ENCODE measurements at regions not wholly inside any gene's neighbourhood (a gene's known extent, or its start where the extent isn't known, plus 50 kb on each side); places are given as distances from the start of the nearest gene placed in this dataset.

GRCh38 chr16:85449191-85449884, 163.8 kb upstream of the GSE1 start:
- peak; percentile 61 for DNase-seq (ENCODE audit: low spot score)
- H3K27ac ChIP-seq (ENCODE audit: extremely low read length, insufficient read depth, low read length), result peak overlapping the region; percentile 68
- in situ Hi-C loops (cut with HindIII; ENCODE audit: extremely low pct_ligation_motif_present, low pct_unique_long_range_greater_than_20kb), result no loop called here
- TF ChIP-seq ZNF513 (CRISPR knock-in tag; conservative IDR thresholded peaks at IDR 0.05), result no peak
- TF ChIP-seq HNF4G (IDR thresholded peaks at IDR 0.05; ENCODE audit: borderline replicate concordance, low read depth, low read length), result 0 out of 2 replicates have a peak, but pooled peaks have one; percentile 16
- TF ChIP-seq HNF4G (CRISPR knock-in tag; IDR thresholded peaks at IDR 0.05; ENCODE audit: borderline replicate concordance, low read depth), result 0 out of 2 replicates have a peak, but pooled peaks have one; percentile 18
- TF ChIP-seq IKZF5 (CRISPR knock-in tag; IDR thresholded peaks at IDR 0.05), result no peak
- TF ChIP-seq ZFP37 (CRISPR knock-in tag; IDR thresholded peaks at IDR 0.05; ENCODE audit: borderline replicate concordance), result no peak
- TF ChIP-seq ZNF83 (CRISPR knock-in tag; IDR thresholded peaks at IDR 0.05; ENCODE audit: borderline replicate concordance), result no peak
- no peak for TF ChIP-seq ZNF331 (CRISPR knock-in tag; IDR thresholded peaks at IDR 0.05)
- TF ChIP-seq GATAD1 (CRISPR knock-in tag; IDR thresholded peaks at IDR 0.05), result no peak
- no peak for TF ChIP-seq HMG20A (CRISPR knock-in tag; IDR thresholded peaks at IDR 0.05; ENCODE audit: borderline replicate concordance)
- TF ChIP-seq ZNF446 (CRISPR knock-in tag; IDR thresholded peaks at IDR 0.05), result peak; percentile 64; the same call in 1 of the 2 replicates
- no peak for TF ChIP-seq ZNF740 (CRISPR knock-in tag; IDR thresholded peaks at IDR 0.05)
- no peak for TF ChIP-seq RORA (CRISPR knock-in tag; IDR thresholded peaks at IDR 0.05)
- no peak for TF ChIP-seq ZNF816 (CRISPR knock-in tag; IDR thresholded peaks at IDR 0.05; ENCODE audit: borderline replicate concordance)
- no peak for TF ChIP-seq SRF (IDR thresholded peaks at IDR 0.05; ENCODE audit: low read depth, low read length)
- TF ChIP-seq ZNF746 (CRISPR knock-in tag; IDR thresholded peaks at IDR 0.05), result 0 out of 2 replicates have a peak, but pooled peaks have one; percentile 41
- no peak for TF ChIP-seq POLR2G (IDR thresholded peaks at IDR 0.05; ENCODE audit: low read depth, low read length)
- TF ChIP-seq ZSCAN20 (CRISPR knock-in tag; IDR thresholded peaks at IDR 0.05; ENCODE audit: borderline replicate concordance), result peak; percentile 2; the same call in 1 of the 2 replicates
- TF ChIP-seq DRAP1 (CRISPR knock-in tag; IDR thresholded peaks at IDR 0.05), result no peak
- no peak for TF ChIP-seq TRIM24 (CRISPR knock-in tag; IDR thresholded peaks at IDR 0.05)
- no peak for TF ChIP-seq HNRNPLL (IDR thresholded peaks at IDR 0.05; ENCODE audit: low read depth, low read length, poor library complexity, severe bottlenecking)
- 0 out of 2 replicates have a peak, but pooled peaks have one; percentile 56 for TF ChIP-seq ZNF558 (CRISPR knock-in tag; IDR thresholded peaks at IDR 0.05; ENCODE audit: borderline replicate concordance)

More at GRCh38 chr16:85449191-85449884, 163.8 kb upstream of the GSE1 start:
- ChIA-PET POLR2A (interaction anchor here (1.0 to 2.0 kb wide), 9 partner anchors 12 to 114 kb away, joined by 3 to 11 read pairs (median 4); no protein-coding TSS in a partner anchor), CTCF (ENCODE audit: low intra/inter-chr PET ratio, low total read pairs) (no interaction called here)
- Histone ChIP-seq H3K36me3 (replicated peaks in 1 of 2; ENCODE audit: control insufficient read depth in 1 of 2, insufficient read depth in 2 of 2, low read length in 2 of 2) (no peaks in the 10 kb centered on the region), H3K9me3 (ENCODE audit: low read length) (no peaks in the 10 kb centered on the region), H3K4me2 (ENCODE audit: low read depth, low read length) (peak overlapping the region; percentile 85), H3K27me3 (ENCODE audit: control insufficient read depth in 1 of 2, insufficient read depth in 2 of 2, low read length in 2 of 2) (peaks cover 5 to 61% of the 10 kb centered on the region in 2 experiments), H3K79me2 (ENCODE audit: insufficient read depth, low read length) (no peaks in the 10 kb centered on the region), H3K4me3 (replicated peaks in 1 of 3; ENCODE audit: insufficient read depth in 1 of 3, low read depth in 2 of 3, low read length in 3 of 3) (peak overlapping the region; percentile 0 to 59 (median 21); a peak in 3 of 6 replicates), H3K9ac (ENCODE audit: insufficient read depth, low read depth, low read length) (no peak overlapping the region; the same call in 1 of the 2 replicates), H2AFZ (ENCODE audit: low read length) (no peak overlapping the region), H3K4me1 (ENCODE audit: insufficient read depth, low read length) (peaks cover 55% of the 10 kb centered on the region), H4K20me1 (ENCODE audit: insufficient read depth, low read length) (peaks cover 9% of the 10 kb centered on the region; the same call in 1 of the 2 replicates)
- intact Hi-C loops (cut with micrococcal nuclease; ENCODE audit: unreplicated experiment), result loop anchor here (1.0 to 5.0 kb wide), 4 partner anchors 17 to 161 kb away; no protein-coding TSS in a partner anchor
- no TSS peak for BruUV-seq (replicated peaks)
- peak; percentile 51 for ATAC-seq
- no peak for FAIRE-seq
- WGBS (ENCODE audit: low lambda C conversion rate), result 8% methylated on average over 20 of the region's 20 CpGs
